ENCODE measurements at regions not wholly inside any gene's neighbourhood (a gene's known extent, or its start where the extent isn't known, plus 50 kb on each side); places are given as distances from the start of the nearest gene placed in this dataset.

DNA sequence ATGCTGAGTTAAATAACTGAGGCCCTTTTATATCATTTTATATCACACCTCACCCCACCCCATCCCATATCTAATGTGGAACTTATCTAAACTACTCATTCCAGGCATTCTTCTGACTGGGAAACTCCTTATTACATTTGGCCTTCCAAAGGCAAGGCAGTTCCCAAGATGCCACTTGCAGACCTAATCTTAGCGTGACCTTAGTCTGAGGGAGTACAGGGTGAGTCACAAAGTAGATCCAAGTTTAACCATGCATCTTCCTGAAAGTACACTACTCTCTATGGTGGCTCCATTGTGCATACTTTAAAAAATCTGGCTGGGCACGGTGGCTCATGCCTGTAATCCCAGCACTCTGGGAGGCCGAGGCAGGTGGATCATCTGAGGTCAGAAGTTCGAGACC is 353.6 kb upstream of the C1orf87 start:
- H3K9me3 ChIP-seq (ENCODE audit: control insufficient read depth, low read length) = peaks cover 2% of the 10 kb centered on the region
- H3K27ac ChIP-seq (ENCODE audit: low read depth, low read length) = no peak overlapping the region

DNA sequence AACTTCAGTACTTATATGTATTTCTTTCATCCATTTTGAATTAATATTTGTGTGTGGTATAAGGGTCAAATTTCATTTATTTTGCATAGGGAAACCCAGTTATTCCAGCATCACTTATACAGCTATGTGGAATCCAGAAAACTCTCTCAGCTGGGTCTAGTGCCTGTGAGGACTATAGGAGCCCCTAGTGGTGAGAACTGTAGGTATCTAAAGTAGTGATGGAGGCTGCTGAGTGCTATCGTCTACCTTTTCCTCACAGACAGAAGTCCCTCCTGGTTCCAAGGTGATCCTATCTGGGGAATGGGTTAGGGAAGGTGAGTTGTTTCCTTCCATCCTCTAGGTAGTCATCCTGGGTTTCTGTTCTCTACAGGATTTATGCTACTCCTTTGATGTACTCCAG is 352.0 kb upstream of the C1orf87 start:
- no peaks in the 10 kb centered on the region for H3K36me3 ChIP-seq (ENCODE audit: control insufficient read depth, insufficient read depth, low read length)
- no peak overlapping the region for H3K9ac ChIP-seq (ENCODE audit: extremely low read depth, low read length, poor library complexity, severe bottlenecking)
- H3K4me1 ChIP-seq (ENCODE audit: control insufficient read depth, insufficient read depth, low read length) = no peaks in the 10 kb centered on the region
- 70% methylated on average over 1 of the region's 1 CpG; no CpG with 5 or more reads in 1 of the 2 experiments for WGBS, 2 experiments (ENCODE audit: insufficient coverage in 1 of 2, insufficient read length in 1 of 2)
- Mint-ChIP-seq H3K27ac (no peak overlapping the region), H3K9me3 (no peaks in the 10 kb centered on the region), H3K4me1 (no peaks in the 10 kb centered on the region), H3K36me3 (ENCODE audit: low read depth) (no peaks in the 10 kb centered on the region), H3K27me3 (ENCODE audit: insufficient read depth) (no peaks in the 10 kb centered on the region), H3K4me3 (no peak overlapping the region)
- H3K9me3 ChIP-seq (ENCODE audit: control insufficient read depth, low read length) = peaks cover 8% of the 10 kb centered on the region
- TF ChIP-seq, protein P1, sequence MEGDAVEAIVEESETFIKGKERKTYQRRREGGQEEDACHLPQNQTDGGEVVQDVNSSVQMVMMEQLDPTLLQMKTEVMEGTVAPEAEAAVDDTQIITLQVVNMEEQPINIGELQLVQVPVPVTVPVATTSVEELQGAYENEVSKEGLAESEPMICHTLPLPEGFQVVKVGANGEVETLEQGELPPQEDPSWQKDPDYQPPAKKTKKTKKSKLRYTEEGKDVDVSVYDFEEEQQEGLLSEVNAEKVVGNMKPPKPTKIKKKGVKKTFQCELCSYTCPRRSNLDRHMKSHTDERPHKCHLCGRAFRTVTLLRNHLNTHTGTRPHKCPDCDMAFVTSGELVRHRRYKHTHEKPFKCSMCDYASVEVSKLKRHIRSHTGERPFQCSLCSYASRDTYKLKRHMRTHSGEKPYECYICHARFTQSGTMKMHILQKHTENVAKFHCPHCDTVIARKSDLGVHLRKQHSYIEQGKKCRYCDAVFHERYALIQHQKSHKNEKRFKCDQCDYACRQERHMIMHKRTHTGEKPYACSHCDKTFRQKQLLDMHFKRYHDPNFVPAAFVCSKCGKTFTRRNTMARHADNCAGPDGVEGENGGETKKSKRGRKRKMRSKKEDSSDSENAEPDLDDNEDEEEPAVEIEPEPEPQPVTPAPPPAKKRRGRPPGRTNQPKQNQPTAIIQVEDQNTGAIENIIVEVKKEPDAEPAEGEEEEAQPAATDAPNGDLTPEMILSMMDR (conservative IDR thresholded peaks at IDR 0.05) = peak; percentile 80
- H3K27ac ChIP-seq (ENCODE audit: low read depth, low read length) = no peak overlapping the region
- H3K4me3 ChIP-seq (ENCODE audit: low read length) = no peak overlapping the region
- DNase-seq = peak; percentile 52
- no peaks in the 10 kb centered on the region for H3K27me3 ChIP-seq (ENCODE audit: control insufficient read depth, insufficient read depth, low read length, poor library complexity, severe bottlenecking)

More for the DNA sequence above, 353.6 kb upstream of the C1orf87 start:
- Mint-ChIP-seq H3K27ac (no peak overlapping the region), H3K36me3 (ENCODE audit: low read depth) (no peaks in the 10 kb centered on the region), H3K4me1 (no peaks in the 10 kb centered on the region), H3K4me3 (no peak overlapping the region), H3K9me3 (no peaks in the 10 kb centered on the region), H3K27me3 (ENCODE audit: insufficient read depth) (no peaks in the 10 kb centered on the region)
- TF ChIP-seq, protein P1 (conservative IDR thresholded peaks at IDR 0.05) = no peak
- no peak overlapping the region for H3K4me3 ChIP-seq (ENCODE audit: low read length)
- H3K9ac ChIP-seq (ENCODE audit: extremely low read depth, low read length, poor library complexity, severe bottlenecking) = no peak overlapping the region
- no peaks in the 10 kb centered on the region for H3K27me3 ChIP-seq (ENCODE audit: control insufficient read depth, insufficient read depth, low read length, poor library complexity, severe bottlenecking)
- no peak for DNase-seq
- no peaks in the 10 kb centered on the region for H3K36me3 ChIP-seq (ENCODE audit: control insufficient read depth, insufficient read depth, low read length)
- WGBS, 2 experiments (ENCODE audit: insufficient coverage in 1 of 2, insufficient read length in 1 of 2) = 91 to 97% methylated on average over 4 of the region's 4 CpGs
- H3K4me1 ChIP-seq (ENCODE audit: control insufficient read depth, insufficient read depth, low read length) = no peaks in the 10 kb centered on the region

DNA sequence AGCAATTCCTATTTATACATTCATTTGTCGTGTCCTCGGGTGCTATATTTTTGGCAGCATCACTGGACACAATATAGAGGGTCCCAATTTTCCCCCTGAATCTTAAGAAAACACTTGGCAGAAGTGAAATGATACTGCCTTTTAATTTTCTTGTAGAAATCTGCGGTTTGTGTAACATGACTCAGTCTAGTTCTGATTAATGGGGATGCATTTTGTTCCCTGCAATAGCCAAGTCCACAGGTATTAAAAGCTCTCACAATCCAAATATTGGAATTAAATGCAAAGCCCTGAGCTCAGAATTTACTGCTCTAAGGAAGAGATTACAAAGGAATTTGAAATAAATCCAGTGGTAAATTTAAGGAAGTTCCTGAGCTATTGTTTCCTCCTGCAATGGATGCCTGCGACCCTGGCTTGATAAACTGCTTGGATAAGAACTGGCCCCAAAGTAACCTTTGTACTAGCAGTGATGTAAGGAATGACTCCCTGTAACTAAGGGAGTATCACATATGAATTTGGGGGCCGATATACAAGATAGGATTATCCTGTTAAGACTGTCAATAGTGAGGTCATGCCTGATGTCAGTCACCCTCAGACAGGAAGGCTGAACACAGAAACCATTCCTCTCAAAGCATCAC is 349.7 kb upstream of the C1orf87 start:
- H3K27ac Mint-ChIP-seq = no peak overlapping the region
- WGBS, 2 experiments (ENCODE audit: insufficient coverage in 1 of 2, insufficient read length in 1 of 2) = 75 to 80% methylated on average over 3 to 5 of the region's 5 CpGs

More for the DNA sequence above, 349.7 kb upstream of the C1orf87 start:
- Mint-ChIP-seq H3K4me3 (no peak overlapping the region), H3K9me3 (no peaks in the 10 kb centered on the region), H3K36me3 (ENCODE audit: low read depth) (no peaks in the 10 kb centered on the region), H3K27me3 (ENCODE audit: insufficient read depth) (no peaks in the 10 kb centered on the region), H3K4me1 (no peaks in the 10 kb centered on the region)
- H3K36me3 ChIP-seq (ENCODE audit: control insufficient read depth, insufficient read depth, low read length) = no peaks in the 10 kb centered on the region
- peaks cover 8% of the 10 kb centered on the region for H3K9me3 ChIP-seq (ENCODE audit: control insufficient read depth, low read length)
- TF ChIP-seq, protein P1 (conservative IDR thresholded peaks at IDR 0.05) = no peak
- DNase-seq = no peak
- no peaks in the 10 kb centered on the region for H3K4me1 ChIP-seq (ENCODE audit: control insufficient read depth, insufficient read depth, low read length)
- no peaks in the 10 kb centered on the region for H3K27me3 ChIP-seq (ENCODE audit: control insufficient read depth, insufficient read depth, low read length, poor library complexity, severe bottlenecking)
- H3K27ac ChIP-seq (ENCODE audit: low read depth, low read length) = no peak overlapping the region
- no peak overlapping the region for H3K4me3 ChIP-seq (ENCODE audit: low read length)
- H3K9ac ChIP-seq (ENCODE audit: extremely low read depth, low read length, poor library complexity, severe bottlenecking) = no peak overlapping the region
